ENCODE measurements at regions not wholly inside any gene's neighbourhood (a gene's known extent, or its start where the extent isn't known, plus 50 kb on each side); places are given as distances from the start of the nearest gene placed in this dataset.

DNA sequence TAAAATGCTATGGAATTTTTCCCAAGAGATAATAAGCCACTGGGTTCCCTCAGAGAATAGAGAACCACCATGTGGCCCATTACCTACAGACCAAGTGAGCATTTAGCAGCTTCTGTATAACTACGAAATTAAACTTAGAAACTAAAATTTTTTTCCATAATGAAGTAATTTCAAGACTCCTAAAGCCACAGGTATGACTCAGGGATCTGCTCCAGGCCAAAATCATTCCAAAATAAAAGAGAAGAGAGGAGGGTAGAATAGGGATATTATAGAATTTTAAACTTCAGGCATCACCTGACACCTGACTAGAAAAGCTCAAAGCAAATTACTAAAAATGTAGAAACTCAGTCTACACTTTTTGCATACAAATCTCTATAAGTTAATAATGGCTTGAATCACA, 108.9 kb upstream of the DST start:
- TF ChIP-seq, protein P1, sequence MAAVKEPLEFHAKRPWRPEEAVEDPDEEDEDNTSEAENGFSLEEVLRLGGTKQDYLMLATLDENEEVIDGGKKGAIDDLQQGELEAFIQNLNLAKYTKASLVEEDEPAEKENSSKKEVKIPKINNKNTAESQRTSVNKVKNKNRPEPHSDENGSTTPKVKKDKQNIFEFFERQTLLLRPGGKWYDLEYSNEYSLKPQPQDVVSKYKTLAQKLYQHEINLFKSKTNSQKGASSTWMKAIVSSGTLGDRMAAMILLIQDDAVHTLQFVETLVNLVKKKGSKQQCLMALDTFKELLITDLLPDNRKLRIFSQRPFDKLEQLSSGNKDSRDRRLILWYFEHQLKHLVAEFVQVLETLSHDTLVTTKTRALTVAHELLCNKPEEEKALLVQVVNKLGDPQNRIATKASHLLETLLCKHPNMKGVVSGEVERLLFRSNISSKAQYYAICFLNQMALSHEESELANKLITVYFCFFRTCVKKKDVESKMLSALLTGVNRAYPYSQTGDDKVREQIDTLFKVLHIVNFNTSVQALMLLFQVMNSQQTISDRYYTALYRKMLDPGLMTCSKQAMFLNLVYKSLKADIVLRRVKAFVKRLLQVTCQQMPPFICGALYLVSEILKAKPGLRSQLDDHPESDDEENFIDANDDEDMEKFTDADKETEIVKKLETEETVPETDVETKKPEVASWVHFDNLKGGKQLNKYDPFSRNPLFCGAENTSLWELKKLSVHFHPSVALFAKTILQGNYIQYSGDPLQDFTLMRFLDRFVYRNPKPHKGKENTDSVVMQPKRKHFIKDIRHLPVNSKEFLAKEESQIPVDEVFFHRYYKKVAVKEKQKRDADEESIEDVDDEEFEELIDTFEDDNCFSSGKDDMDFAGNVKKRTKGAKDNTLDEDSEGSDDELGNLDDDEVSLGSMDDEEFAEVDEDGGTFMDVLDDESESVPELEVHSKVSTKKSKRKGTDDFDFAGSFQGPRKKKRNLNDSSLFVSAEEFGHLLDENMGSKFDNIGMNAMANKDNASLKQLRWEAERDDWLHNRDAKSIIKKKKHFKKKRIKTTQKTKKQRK (IDR thresholded peaks at IDR 0.05; ENCODE audit: low read length), result no peak
- Histone ChIP-seq H3K9me3 (ENCODE audit: low read length) (no peaks in the 10 kb centered on the region), H3K79me2 (ENCODE audit: insufficient read depth, low read length) (no peaks in the 10 kb centered on the region), H3K4me1 (ENCODE audit: insufficient read depth, low read length) (peaks cover 6% of the 10 kb centered on the region), H3K9ac (ENCODE audit: insufficient read depth, low read depth, low read length) (no peak overlapping the region), H3K4me3 (replicated peaks in 1 of 3; ENCODE audit: insufficient read depth in 1 of 3, low read depth in 2 of 3, low read length in 3 of 3) (no peak overlapping the region), H3K4me2 (ENCODE audit: low read depth, low read length) (no peak overlapping the region), H4K20me1 (ENCODE audit: insufficient read depth, low read length) (no peaks in the 10 kb centered on the region), H2AFZ (ENCODE audit: low read length) (no peak overlapping the region), H3K27ac (ENCODE audit: extremely low read length, insufficient read depth, low read length) (no peak overlapping the region), H3K36me3 (replicated peaks in 1 of 2; ENCODE audit: control insufficient read depth in 1 of 2, insufficient read depth in 2 of 2, low read length in 2 of 2) (no peaks in the 10 kb centered on the region), H3K27me3 (ENCODE audit: control insufficient read depth in 1 of 2, insufficient read depth in 2 of 2, low read length in 2 of 2) (no peaks in the 10 kb centered on the region)
- ATAC-seq (no peak), FAIRE-seq (no peak), DNase-seq (ENCODE audit: low spot score) (no peak)
- in situ Hi-C loops (cut with HindIII; ENCODE audit: extremely low pct_ligation_motif_present, low pct_unique_long_range_greater_than_20kb) (loop anchor here (5.0 kb wide), 1 partner anchor 34 kb away; no protein-coding TSS in a partner anchor), intact Hi-C loops (cut with micrococcal nuclease; ENCODE audit: unreplicated experiment) (no loop called here)
- ChIA-PET CTCF (ENCODE audit: low intra/inter-chr PET ratio, low total read pairs) (no interaction called here), POLR2A (no interaction called here)
- BruUV-seq (replicated peaks), result no TSS peak
- 92% methylated on average over 1 of the region's 1 CpG for WGBS (ENCODE audit: low lambda C conversion rate)

DNA sequence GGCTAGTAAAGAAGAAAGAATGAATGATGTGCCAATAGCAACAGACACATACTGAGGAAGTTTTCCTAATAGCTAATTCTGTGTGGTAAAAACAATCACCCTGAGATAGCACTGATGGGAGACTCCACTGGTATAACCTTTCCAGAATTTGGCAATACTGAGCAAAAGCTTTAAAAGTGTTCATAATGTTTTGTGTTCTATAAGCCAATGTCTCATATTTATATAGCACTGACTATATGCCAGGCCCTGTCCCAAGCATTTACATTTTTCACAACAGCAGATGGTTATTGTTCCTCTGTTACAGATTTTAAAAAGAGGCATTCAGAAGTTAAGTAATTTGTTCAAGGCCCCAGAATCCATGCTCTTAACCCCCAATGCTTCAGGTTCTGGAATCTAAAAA, 108.0 kb upstream of the DST start:
- intact Hi-C loops (cut with micrococcal nuclease; ENCODE audit: unreplicated experiment), result no loop called here
- CTCF ChIA-PET (ENCODE audit: low intra/inter-chr PET ratio, low total read pairs), result no interaction called here
- no TSS peak for BruUV-seq (replicated peaks)
- in situ Hi-C loops (cut with HindIII; ENCODE audit: extremely low pct_ligation_motif_present, low pct_unique_long_range_greater_than_20kb), result loop anchor here (5.0 kb wide), 1 partner anchor 33 kb away; no protein-coding TSS in a partner anchor
- ATAC-seq (no peak), FAIRE-seq (no peak), DNase-seq (ENCODE audit: low spot score) (no peak)
- Histone ChIP-seq H3K9ac (ENCODE audit: insufficient read depth, low read depth, low read length) (no peak overlapping the region), H3K27me3 (ENCODE audit: control insufficient read depth in 1 of 2, insufficient read depth in 2 of 2, low read length in 2 of 2) (no peaks in the 10 kb centered on the region), H3K4me2 (ENCODE audit: low read depth, low read length) (no peak overlapping the region), H3K4me1 (ENCODE audit: insufficient read depth, low read length) (peaks cover 8% of the 10 kb centered on the region), H3K79me2 (ENCODE audit: insufficient read depth, low read length) (no peaks in the 10 kb centered on the region), H3K36me3 (replicated peaks in 1 of 2; ENCODE audit: control insufficient read depth in 1 of 2, insufficient read depth in 2 of 2, low read length in 2 of 2) (no peaks in the 10 kb centered on the region), H3K9me3 (ENCODE audit: low read length) (no peaks in the 10 kb centered on the region), H2AFZ (ENCODE audit: low read length) (no peak overlapping the region), H3K4me3 (replicated peaks in 1 of 3; ENCODE audit: insufficient read depth in 1 of 3, low read depth in 2 of 3, low read length in 3 of 3) (no peak overlapping the region), H4K20me1 (ENCODE audit: insufficient read depth, low read length) (no peaks in the 10 kb centered on the region), H3K27ac (ENCODE audit: extremely low read length, insufficient read depth, low read length) (no peak overlapping the region)
- POLR2A ChIA-PET, result no interaction called here
- TF ChIP-seq ZC3H13 (CRISPR knock-in tag; IDR thresholded peaks at IDR 0.05) (no peak), MAFK (conservative IDR thresholded peaks at IDR 0.05 in 1 of 2, IDR thresholded peaks at IDR 0.05 in 1 of 2; ENCODE audit: low read length in 2 of 2) (no peak)
- TF ChIP-seq, protein P2, sequence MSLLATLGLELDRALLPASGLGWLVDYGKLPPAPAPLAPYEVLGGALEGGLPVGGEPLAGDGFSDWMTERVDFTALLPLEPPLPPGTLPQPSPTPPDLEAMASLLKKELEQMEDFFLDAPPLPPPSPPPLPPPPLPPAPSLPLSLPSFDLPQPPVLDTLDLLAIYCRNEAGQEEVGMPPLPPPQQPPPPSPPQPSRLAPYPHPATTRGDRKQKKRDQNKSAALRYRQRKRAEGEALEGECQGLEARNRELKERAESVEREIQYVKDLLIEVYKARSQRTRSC (CRISPR knock-in tag; IDR thresholded peaks at IDR 0.05; ENCODE audit: low read depth), result no peak
- TF ChIP-seq, protein P3, sequence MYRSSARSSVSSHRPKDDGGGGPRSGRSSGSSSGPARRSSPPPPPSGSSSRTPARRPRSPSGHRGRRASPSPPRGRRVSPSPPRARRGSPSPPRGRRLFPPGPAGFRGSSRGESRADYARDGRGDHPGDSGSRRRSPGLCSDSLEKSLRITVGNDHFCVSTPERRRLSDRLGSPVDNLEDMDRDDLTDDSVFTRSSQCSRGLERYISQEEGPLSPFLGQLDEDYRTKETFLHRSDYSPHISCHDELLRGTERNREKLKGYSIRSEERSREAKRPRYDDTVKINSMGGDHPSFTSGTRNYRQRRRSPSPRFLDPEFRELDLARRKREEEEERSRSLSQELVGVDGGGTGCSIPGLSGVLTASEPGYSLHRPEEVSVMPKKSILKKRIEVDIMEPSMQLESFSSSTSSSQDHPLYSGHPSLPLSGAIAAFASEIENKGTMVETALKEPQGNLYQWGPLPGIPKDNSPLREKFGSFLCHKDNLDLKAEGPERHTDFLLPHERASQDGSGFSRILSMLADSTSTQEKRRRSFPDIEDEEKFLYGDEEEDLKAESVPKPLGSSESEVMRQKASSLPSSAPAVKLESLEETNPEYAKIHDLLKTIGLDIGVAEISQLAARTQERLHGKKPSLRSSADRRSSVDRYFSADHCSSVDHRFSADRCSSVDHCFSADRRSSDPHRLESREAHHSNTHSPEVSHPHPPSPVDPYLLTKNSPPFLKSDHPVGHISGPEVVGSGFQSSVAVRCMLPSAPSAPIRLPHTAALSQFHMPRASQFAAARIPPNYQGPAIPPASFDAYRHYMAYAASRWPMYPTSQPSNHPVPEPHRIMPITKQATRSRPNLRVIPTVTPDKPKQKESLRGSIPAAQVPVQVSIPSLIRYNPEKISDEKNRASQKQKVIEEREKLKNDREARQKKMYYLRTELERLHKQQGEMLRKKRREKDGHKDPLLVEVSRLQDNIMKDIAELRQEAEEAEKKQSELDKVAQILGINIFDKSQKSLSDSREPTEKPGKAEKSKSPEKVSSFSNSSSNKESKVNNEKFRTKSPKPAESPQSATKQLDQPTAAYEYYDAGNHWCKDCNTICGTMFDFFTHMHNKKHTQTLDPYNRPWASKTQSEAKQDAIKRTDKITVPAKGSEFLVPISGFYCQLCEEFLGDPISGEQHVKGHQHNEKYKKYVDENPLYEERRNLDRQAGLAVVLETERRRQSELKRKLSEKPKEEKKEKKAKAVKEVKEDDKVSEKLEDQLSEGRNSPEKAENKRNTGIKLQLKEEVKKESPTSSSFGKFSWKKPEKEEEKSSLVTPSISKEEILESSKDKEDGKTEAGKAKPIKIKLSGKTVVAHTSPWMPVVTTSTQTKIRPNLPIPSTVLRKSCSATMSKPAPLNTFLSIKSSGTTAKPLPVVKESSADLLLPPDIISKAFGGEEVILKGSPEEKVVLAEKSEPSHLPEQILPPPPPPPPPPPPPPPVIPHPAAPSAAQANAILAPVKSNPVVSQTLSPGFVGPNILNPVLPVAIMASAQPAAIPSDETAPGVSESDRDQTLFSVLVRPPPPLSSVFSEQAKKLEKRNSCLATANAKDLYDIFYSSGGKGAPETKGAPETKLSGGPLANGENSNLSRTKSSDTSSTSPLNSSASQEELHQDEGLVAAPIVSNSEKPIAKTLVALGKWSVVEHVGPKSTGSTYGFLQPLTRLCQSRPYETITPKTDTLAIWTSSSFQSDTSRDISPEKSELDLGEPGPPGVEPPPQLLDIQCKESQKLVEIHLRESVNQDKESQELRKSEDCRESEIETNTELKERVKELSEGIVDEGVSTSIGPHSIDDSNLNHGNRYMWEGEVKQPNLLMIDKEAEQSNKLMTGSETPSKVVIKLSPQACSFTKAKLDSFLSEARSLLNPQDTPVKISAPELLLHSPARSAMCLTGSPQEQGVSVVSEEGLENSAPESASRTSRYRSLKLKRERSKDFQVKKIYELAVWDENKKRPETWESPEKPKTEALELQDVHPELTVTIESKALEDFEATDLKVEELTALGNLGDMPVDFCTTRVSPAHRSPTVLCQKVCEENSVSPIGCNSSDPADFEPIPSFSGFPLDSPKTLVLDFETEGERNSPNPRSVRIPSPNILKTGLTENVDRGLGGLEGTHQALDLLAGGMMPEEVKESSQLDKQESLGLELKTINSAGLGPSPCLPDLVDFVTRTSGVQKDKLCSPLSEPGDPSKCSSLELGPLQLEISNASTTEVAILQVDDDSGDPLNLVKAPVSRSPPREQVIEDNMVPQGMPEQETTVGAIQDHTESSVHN (CRISPR knock-in tag; IDR thresholded peaks at IDR 0.05), result no peak

Measured in HepG2 (cell line).